ENCODE measurements at regions not wholly inside any gene's neighbourhood (a gene's known extent, or its start where the extent isn't known, plus 50 kb on each side); places are given as distances from the start of the nearest gene placed in this dataset.

DNA sequence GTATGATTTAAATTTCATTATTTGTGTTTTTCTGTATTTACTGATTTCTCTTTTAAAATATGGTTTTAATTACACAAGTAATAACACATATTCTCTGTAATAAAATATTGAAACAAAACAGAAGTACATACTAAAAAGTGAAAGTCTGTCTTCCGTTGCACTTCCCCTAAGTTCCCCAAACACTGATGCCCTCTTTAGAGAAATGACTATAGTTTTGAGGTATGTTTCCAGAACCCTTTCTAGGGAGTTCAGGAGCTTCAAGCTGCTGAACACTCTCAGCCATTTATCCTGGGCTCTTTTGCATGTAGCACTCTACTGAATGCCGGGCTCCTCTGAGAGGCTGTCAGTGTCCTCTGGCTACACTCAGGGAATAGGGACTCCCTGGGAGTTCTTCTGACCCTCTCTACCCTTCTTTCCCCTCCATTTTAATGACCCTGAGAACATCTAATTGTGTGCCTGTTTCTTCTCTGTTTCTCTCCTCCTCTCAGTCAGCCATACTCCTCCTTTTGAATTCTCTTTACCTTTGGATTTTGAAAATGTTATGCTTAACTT, 60.4 kb upstream of the KCNAB1 start:
- TF ChIP-seq POLR2A (IDR thresholded peaks at IDR 0.05) (no peak), CTCF (IDR thresholded peaks at IDR 0.05) (no peak)

Data from vagina (tissue), 2 donors.